ENCODE measurements at regions not wholly inside any gene's neighbourhood (a gene's known extent, or its start where the extent isn't known, plus 50 kb on each side); places are given as distances from the start of the nearest gene placed in this dataset.

- no peaks in the 10 kb centered on the region for H3K36me3 ChIP-seq (ENCODE audit: control insufficient read depth, insufficient read depth, low read length)
- H3K27ac ChIP-seq (ENCODE audit: low read length) = no peak overlapping the region
- no peak for TF ChIP-seq CTCF (IDR thresholded peaks at IDR 0.05)
- DNase-seq (no peak), ATAC-seq (no peak)
- no peak overlapping the region for H3K4me3 ChIP-seq (ENCODE audit: low read length)
- no peaks in the 10 kb centered on the region for H3K4me1 Mint-ChIP-seq
- H3K27ac Mint-ChIP-seq = no peak overlapping the region
- H3K4me1 ChIP-seq (ENCODE audit: control insufficient read depth, insufficient read depth, low read length) = no peaks in the 10 kb centered on the region
- H3K9me3 ChIP-seq (ENCODE audit: control insufficient read depth, insufficient read depth, low read length) = no peaks in the 10 kb centered on the region
- intact Hi-C loops (cut with micrococcal nuclease) = no loop called here
- H3K36me3 Mint-ChIP-seq = no peaks in the 10 kb centered on the region
- no peak overlapping the region for H3K4me3 Mint-ChIP-seq
- no peaks in the 10 kb centered on the region for H3K27me3 ChIP-seq (ENCODE audit: control insufficient read depth, insufficient read depth, low read length)
- peaks cover 0 to 2% of the 10 kb centered on the region in 2 donors for H3K9me3 Mint-ChIP-seq
- WGBS (ENCODE audit: insufficient coverage) = 94% methylated on average over 9 of the region's 9 CpGs
- H3K27me3 Mint-ChIP-seq (ENCODE audit: low read depth in 2 of 2) = peaks cover 0 to 16% of the 10 kb centered on the region in 2 donors
Measured at GRCh38 chr4:174110180-174110579, 173.3 kb downstream of the FBXO8 start.

- Histone ChIP-seq H3K36me3 (ENCODE audit: control insufficient read depth, insufficient read depth, low read length) (no peaks in the 10 kb centered on the region), H3K27me3 (ENCODE audit: control insufficient read depth, insufficient read depth, low read length) (no peaks in the 10 kb centered on the region), H3K4me3 (ENCODE audit: low read length) (no peak overlapping the region), H3K9me3 (ENCODE audit: control insufficient read depth, insufficient read depth, low read length) (no peaks in the 10 kb centered on the region), H3K4me1 (ENCODE audit: control insufficient read depth, insufficient read depth, low read length) (no peaks in the 10 kb centered on the region), H3K27ac (ENCODE audit: low read length) (no peak overlapping the region)
- Mint-ChIP-seq H3K36me3 (no peaks in the 10 kb centered on the region), H3K9me3 (peaks cover 0 to 2% of the 10 kb centered on the region in 2 donors), H3K27me3 (ENCODE audit: low read depth in 2 of 2) (peaks cover 0 to 16% of the 10 kb centered on the region in 2 donors), H3K4me1 (no peaks in the 10 kb centered on the region), H3K4me3 (no peak overlapping the region), H3K27ac (no peak overlapping the region)
- WGBS (ENCODE audit: insufficient coverage) = 24% methylated on average over 6 of the region's 6 CpGs
- ATAC-seq (peak in 1 of 3 donors; percentile 7), DNase-seq (no peak)
- TF ChIP-seq CTCF (IDR thresholded peaks at IDR 0.05) = no peak
- intact Hi-C loops (cut with micrococcal nuclease) = no loop called here
Measured at GRCh38 chr4:174107746-174108354, 175.6 kb downstream of the FBXO8 start.

GRCh38 chr4:174105202-174105601 lies 178.3 kb downstream of the FBXO8 start:
- Mint-ChIP-seq H3K4me3 (no peak overlapping the region), H3K27me3 (ENCODE audit: low read depth in 2 of 2) (peaks cover 0 to 11% of the 10 kb centered on the region in 2 donors), H3K4me1 (no peaks in the 10 kb centered on the region), H3K27ac (no peak overlapping the region), H3K36me3 (no peaks in the 10 kb centered on the region), H3K9me3 (peaks cover 0 to 2% of the 10 kb centered on the region in 2 donors)
- no peak for TF ChIP-seq CTCF (IDR thresholded peaks at IDR 0.05)
- H3K36me3 ChIP-seq (ENCODE audit: control insufficient read depth, insufficient read depth, low read length) = no peaks in the 10 kb centered on the region
- DNase-seq (no peak), ATAC-seq (no peak)
- H3K27ac ChIP-seq (ENCODE audit: low read length) = no peak overlapping the region
- no peak overlapping the region for H3K4me3 ChIP-seq (ENCODE audit: low read length)
- no peaks in the 10 kb centered on the region for H3K27me3 ChIP-seq (ENCODE audit: control insufficient read depth, insufficient read depth, low read length)
- no peaks in the 10 kb centered on the region for H3K4me1 ChIP-seq (ENCODE audit: control insufficient read depth, insufficient read depth, low read length)
- intact Hi-C loops (cut with micrococcal nuclease) = no loop called here
- WGBS (ENCODE audit: insufficient coverage) = 87% methylated on average over 1 of the region's 1 CpG
- H3K9me3 ChIP-seq (ENCODE audit: control insufficient read depth, insufficient read depth, low read length) = no peaks in the 10 kb centered on the region

GRCh38 chr4:174100910-174101309 lies 182.6 kb downstream of the FBXO8 start:
- Mint-ChIP-seq H3K36me3 (no peaks in the 10 kb centered on the region), H3K4me3 (no peak overlapping the region), H3K4me1 (no peaks in the 10 kb centered on the region), H3K9me3 (peaks cover 0 to 2% of the 10 kb centered on the region in 2 donors), H3K27me3 (ENCODE audit: low read depth in 2 of 2) (no peaks in the 10 kb centered on the region), H3K27ac (no peak overlapping the region)
- WGBS (ENCODE audit: insufficient coverage) = 71% methylated on average over 1 of the region's 2 CpGs
- ATAC-seq = no peak
- no peaks in the 10 kb centered on the region for H3K9me3 ChIP-seq (ENCODE audit: control insufficient read depth, insufficient read depth, low read length)
- no peaks in the 10 kb centered on the region for H3K27me3 ChIP-seq (ENCODE audit: control insufficient read depth, insufficient read depth, low read length)
- no peak overlapping the region for H3K4me3 ChIP-seq (ENCODE audit: low read length)
- no peaks in the 10 kb centered on the region for H3K36me3 ChIP-seq (ENCODE audit: control insufficient read depth, insufficient read depth, low read length)
- no peak overlapping the region for H3K27ac ChIP-seq (ENCODE audit: low read length)
- intact Hi-C loops (cut with micrococcal nuclease) = no loop called here
- no peak for DNase-seq
- no peaks in the 10 kb centered on the region for H3K4me1 ChIP-seq (ENCODE audit: control insufficient read depth, insufficient read depth, low read length)
- TF ChIP-seq CTCF (IDR thresholded peaks at IDR 0.05) = no peak
